Ammon's horn (tissue), 1 donor: ENCODE measurements at regions not wholly inside any gene's neighbourhood (a gene's known extent, or its start where the extent isn't known, plus 50 kb on each side); places are given as distances from the start of the nearest gene placed in this dataset.
A peak's percentile ranks its signal among the peaks of the same experiment; 100 is the strongest.
"Not testable (repeated sequence)": the region's sequence is repeated elsewhere in the genome, so short reads cannot be mapped to it uniquely, and the experiment has no call there.

ENCODE experiments used
- DNase-seq: peaks from one replicate; pipeline ENCODE4 v3.0.0-alpha.2; 2016; ENCODE audit warnings: low spot score

DNA sequence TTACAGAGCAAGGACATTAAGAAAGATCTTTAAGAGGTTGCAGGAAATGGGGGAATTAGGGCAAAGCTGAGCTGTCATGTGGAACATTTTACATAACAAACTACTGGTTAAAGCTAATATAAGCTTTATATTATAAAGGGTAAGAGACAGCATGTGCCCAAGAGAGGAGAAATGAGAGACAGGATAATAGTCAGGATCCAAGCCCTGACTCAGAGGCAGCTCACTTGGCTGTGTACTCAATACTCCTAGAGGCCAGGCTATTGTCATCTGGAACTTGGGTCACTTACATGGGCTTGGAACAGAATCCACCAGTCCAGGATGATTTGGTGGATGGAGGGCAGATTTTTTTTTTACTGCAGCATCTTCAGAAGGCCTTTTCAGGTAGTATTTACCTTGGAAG is 418.6 kb upstream of the ZMIZ1 start:
- DNase-seq: no peak

DNA sequence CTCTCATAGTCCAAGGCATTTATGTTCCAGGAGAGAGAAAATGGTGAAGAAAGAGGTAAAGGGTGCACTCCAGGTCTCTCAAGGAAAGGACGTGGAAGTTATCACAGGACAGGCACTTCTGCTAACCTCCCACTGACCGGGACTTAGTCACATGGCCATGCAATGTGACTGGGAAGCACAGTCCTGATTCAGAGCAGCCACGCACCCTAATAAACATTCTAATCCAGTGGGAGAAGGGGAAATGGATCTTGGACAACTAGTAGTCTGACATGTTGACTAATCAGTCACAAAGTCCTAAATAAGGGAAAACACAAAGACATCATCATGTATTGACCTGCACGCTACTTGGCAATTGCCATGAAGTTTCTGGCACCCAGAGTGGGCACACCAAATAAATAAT is 417.5 kb upstream of the ZMIZ1 start:
- DNase-seq: no peak

DNA sequence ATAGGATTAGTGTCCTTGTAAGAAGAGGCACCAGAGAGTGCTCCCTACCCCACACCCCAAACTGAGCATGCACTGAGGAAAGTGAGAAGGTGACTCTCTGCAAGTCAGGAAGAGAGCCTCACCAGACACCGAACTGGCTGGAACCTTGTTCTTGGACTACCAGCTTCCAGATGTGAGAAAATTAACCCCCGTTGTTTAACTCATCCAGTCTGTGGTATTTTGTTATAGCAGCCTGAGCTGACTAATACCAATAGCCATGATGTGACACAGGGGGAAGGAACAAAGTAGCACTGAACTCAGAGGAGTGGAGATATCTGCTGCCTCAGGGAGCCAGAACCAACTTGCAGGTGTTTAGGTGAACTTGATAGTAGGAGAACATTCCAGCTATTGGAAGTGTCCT is 415.2 kb upstream of the ZMIZ1 start:
- no peak for DNase-seq

DNA sequence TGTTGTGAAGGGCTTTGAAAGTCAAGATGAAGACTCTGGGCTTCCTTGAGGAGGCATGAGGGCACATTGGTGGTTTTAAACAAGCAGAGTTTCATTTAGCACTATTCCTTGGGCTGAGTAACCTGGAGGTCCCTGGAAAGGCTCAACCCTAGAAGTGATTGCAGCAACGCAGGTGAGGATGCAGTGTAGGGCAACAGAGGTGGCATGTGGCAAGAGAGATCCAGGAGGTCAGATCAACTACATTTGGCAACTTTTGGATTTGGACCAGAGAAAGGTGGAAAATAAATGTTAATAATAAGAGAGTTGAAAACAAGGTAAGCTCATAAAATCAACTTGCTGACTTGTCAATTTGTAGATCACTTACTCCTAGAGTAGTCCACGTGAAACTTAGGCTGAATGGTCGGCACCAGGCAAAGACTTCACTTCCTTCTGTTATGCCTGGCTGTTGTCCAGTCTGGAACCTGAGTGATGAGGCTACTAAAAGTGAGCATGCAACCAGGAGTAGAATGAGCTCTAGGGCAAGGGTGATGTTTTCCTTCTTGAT is 414.6 kb upstream of the ZMIZ1 start:
- no peak for DNase-seq

DNA sequence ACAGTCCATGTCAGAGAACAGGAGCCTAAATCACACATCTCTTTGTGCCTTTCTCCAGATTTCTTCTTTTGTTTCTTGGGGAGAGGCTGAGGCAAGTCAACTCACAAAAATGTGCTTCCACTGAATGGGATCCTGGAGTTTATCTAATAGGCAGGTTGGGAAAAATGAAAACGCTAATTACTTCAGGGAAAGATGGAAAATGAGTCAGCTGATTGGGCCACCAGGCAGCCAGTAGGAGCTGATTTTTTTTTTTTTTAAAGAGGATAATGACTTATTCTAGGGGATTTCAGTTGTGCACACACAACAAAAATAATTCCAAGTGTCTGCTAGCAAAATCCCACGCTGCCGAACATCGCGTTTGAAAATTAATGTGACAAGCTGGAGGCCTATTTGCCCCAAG is 412.8 kb upstream of the ZMIZ1 start:
- DNase-seq: no peak

DNA sequence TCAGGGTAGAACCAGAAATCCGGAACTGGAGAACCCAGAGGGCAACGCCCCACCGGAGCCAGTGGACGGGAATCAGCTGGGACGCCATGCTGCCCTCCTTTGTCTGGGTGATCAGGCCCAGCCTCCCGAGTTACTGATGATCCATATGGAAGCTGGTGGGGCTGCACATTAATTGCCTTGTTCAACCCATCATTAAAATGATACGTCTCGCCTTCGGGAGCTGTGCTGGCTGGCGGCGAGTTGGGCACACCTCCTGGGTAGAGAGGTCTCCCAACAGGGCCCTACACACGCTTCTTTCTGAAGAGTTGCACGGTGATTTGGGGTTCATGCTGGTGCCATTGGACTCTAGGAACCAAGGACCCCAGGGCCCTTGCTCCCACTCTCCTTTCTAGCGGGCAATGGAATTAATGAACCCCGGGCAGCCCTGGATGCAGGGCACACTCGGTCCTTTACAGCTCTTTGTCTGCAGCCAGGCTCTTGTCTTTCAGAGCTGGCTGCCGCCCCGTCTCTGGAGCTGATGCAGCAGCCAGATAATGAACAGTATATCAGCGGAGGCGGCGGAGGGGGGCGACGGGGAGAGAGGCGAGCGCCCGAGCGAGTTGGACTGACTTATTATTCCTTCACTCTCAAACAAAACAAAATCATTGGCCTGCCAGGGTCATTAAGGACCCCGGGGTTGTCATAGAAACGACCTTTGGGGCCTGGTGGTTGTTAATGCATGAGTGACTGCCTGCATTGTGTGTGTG is 412.2 kb upstream of the ZMIZ1 start:
- DNase-seq: peak; percentile 72

DNA sequence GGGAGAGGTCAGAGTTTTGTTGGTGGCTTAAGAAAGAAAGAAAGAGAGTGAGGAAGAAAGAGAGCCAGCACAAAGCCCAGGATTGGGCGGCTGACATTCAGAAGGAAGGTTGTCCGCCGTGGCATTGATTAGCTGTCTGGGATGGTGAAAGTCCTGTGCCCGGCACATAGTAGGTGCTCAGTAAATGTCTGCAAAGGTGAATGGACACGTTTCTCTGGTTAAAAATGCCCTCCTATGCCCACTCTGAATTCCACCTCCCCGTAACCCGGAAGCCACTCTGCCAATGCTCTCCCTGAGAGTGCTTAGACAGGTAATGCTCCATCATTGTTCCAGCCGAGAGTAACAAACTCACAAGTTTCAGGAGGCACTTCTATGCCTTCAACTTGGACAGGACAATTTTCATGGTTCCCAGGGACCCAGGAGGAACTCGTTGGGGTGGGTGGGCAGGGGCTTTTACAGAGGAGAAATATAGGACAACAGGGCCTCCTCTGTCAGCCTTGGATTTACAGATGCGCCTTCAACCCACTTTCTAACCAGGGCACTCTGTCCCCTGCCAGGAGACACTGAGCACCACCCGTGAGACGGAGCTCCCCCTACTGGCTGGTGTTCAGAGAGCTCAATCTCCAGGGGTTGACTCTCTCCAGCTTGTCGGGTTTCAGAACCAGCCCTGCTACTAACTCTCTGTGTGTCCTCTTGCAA is 411.5 kb upstream of the ZMIZ1 start:
- peak; percentile 71 for DNase-seq

DNA sequence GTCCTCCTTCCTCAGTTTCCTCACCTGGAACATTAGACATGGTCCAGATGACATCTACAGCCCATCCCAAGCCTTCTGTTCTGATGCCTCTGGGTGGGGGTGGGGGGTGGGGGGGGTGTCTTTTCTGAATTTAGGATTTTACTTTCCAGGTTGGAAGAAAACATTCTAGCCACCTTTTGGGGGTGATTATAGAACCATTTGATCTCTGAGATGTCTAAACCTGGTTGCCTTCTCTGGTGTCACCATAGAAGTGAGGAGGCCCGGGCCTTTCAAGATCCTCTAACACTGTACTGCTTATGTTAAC is 411.0 kb upstream of the ZMIZ1 start:
- DNase-seq: no peak

DNA sequence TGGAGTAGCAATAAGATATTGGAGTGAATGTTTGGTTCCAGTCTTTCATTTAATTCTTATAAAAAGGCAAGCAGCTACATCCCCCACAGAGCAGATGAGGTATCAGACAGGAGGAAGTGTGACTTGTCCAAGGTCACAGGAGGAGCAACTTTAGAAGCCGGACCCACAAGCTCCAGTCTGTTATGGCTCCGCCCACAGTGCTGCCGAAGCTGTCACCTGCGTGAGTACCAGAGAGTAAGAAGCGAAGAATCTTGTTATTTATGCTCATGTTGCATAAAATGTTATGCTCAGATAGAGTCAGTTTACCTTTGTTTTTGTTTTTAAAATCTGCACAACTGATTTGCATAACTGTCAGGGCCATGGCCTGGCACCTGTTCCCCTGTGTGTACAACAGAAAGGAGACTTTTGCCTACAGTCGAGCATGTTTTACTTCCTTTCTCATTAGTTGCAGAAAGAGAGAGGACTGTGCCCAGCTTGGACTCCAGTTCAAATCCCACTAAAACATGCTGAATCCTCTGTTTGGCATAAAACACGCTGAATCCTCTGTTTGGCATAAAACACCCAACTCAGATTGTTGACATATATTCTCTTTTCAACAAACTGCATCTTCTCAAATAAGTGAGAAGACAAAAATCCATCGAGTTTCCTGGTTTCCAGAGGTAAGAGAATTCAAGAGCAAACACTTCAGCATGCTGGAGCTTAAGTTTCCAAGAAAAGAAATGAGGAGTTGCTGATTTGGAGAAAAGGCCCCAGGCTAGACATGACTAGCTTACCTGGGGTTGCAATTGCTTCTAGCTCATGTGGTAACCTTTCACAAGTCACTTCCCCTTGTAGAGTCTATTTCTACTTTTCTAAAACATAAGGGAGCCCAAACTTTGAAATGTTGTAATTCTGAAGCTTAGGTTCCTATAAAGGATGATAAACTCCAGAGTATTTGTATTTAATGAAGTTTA is 409.8 kb upstream of the ZMIZ1 start:
- no peak for DNase-seq

DNA sequence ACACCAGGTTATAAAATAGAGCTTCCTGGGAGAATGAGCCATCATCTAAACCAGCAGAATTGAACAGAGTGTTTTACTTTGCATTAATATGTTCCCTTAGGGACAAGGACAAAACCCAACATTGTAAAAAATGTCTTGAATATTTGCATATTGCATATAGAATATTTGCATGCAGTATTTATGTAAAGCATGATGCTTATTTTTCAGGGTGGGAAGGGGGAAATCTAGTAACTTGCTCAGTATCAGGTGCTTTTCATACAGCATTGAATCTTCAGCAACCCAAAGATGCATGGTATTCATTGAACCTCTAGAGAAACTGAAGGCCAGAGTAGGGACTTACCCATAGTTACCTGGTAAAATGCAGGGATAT is 409.2 kb upstream of the ZMIZ1 start:
- DNase-seq: no peak

DNA sequence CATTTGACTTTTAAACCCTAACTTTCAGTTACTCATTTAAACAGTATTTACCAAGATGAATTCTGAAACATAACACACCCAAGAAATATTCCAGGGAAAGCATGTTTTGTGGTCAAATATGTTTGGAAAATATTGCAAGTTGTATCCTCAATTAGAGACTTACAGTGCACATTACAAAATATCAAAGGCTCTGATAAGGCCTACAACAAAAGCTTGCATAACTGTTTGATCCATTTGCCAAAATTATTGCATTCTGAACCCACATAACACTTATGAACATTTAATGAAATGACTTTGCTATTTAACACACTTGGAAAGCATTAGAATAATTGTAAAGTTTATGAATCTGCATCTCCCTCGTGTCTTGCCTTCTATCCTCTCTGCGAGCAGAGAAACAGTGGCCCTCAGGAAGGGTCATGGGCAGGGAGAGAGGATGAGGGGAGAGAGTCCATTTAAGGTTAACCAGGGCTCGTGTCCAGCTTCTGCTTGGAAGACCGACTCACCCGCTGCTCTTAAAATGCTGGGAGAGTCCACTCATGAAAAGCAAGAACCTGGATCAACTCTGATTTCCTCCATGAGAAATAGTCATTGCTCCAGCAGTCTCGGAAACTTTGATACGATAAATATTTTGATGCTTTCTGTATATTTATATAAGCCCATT is 408.2 kb upstream of the ZMIZ1 start:
- no peak for DNase-seq

DNA sequence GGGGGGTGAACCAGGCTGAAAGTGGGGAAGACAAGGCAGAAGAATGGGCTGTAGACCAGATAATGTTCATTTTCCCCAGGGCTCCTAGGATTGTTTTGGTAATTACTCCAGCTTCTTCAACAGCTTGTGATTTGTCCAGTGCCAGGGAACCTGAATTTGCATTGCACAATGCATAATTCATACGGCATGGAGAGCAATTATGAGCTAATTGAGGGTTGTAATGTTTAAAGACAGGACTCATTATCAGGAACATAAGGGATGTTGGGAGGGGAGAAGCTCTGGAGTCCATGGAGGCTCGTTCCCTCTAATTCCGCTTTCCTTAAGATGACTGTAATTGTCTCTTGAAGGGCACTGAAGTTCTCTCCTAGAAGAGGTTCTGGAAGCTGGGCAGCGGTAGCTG is 405.0 kb upstream of the ZMIZ1 start:
- no peak for DNase-seq

DNA sequence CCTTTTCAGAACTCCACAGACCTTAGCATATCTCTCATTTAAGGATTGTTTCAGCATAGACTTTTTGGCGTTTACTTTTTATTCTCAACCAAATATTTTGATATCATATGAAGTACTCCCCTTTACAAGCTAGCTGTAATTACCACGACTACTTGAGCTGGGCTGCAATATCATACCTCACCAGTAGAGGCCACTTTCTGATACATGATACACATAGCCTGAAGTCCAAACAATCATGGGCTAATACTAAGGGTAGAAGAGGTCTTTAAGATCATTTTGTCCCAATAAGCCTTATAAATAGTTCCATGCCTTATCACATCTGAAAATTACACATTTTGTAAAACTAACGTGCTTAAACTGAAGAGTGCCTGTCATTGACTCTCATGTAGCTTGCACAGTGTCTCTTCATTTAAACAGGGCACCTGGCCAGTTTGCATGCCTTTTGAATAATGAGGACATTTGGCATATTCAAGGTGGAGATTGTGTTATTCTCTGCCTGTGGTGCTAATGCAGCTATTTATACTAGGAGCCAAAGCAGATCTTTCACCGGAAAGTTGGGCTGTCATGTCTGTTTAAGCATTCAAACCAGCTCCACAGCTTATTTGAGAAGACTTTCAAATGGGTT is 403.7 kb upstream of the ZMIZ1 start:
- no peak for DNase-seq

DNA sequence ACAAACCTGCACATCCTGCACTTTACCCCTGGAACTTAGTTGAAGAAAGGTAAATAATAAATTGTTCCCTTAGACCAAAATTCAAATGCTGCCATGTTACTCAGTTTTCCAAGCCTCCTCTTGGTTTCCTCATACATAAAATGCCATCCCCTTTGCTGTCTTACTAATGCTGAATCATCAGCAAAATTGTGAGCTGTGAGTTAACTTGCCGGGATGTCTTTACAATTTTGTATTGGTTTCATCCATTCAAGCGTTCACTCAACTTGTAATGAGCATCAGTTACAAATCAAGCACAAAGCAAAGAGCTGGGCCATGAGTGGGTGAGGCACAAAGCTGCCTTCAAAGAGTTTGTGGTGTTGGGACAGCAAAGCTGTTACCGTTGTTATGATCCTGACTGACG is 395.8 kb upstream of the ZMIZ1 start:
- DNase-seq: no peak

DNA sequence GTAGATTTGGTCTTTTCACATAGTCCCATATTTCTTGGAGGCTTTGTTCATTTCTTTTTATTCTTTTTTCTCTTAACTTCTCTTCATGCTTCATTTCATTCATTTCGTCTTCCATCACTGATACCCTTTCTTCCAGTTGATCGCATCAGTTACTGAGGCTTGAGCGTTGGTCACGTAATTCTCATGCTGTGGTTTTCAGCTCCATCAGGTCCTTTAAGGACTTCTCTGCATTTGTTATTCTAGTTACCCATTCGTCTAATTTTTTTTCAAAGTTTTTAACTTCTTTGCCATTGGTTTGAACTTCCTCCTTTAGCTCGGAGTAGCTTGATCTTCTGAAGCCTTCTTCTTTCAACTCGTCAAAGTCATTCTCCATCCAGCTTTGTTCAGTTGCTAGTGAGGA is 387.6 kb upstream of the ZMIZ1 start:
- not testable (repeated sequence) for DNase-seq

DNA sequence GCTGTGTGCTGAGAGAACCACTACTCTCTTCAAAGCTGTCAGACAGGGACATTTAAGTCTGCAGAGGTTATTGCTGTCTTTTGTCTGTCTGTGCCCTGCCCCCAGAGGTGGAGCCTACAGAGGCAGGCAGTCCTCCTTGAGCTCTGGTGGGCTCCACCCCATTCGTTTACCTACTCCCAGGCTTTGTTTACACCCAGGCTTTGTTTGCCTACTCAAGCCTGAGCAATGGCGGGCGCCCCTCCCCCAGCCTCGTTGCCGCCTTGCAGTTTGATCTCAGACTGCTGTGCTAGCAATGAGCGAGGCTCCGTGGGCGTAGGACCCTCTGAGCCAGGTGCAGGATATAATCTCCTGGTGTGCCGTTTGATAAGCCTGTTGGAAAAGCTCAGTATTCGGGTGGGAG is 386.8 kb upstream of the ZMIZ1 start:
- DNase-seq: not testable (repeated sequence)

DNA sequence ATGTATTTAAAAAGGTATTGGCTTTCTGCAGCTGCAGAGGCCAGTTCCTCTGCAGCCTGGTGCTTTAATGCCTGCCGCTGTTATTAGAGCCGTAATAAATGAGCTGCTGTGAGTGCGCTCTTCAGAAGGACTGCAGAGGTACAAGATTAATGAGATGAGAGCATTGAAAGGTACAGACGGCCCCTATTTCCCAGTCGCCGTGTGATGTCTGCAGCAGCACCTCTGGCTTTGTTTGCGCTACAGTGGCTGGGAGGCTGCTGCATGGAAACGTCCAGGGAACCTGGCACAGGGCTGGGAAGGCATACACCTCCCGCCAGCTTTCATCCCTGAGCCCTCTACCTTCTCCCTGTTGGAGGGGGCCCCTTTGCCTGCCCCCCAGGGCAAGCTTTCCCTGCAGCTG is 383.8 kb upstream of the ZMIZ1 start:
- DNase-seq: no peak

DNA sequence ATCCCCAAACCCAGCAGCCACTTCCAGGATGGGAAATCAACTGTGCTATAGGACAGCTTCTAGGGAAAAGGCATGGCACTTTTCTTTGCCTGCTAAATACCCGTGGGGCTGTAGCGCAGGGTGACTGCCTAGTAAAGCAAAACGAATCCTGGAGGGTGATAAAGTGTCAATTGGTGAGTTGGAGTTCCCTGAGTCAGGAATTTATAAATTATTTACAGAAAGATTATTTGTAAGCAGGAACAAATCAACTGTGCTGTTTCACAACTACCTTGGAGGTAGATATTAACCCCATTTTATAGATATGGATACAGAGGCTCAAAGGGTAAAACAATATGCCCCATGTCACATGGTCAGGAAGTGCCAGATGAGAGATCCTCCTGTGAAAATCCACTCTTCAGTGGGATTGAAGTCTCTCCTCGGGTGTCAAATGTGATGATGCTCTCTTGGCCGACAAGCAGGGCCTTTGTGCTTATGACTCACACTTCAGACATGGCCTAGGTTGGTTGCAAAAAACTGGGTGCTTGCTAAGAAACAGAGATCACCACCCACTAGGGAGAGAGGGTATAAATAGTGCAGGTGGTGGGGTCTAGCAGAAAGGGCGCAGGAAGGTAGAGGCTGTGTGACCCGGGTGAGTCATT is 383.2 kb upstream of the ZMIZ1 start:
- DNase-seq: no peak

DNA sequence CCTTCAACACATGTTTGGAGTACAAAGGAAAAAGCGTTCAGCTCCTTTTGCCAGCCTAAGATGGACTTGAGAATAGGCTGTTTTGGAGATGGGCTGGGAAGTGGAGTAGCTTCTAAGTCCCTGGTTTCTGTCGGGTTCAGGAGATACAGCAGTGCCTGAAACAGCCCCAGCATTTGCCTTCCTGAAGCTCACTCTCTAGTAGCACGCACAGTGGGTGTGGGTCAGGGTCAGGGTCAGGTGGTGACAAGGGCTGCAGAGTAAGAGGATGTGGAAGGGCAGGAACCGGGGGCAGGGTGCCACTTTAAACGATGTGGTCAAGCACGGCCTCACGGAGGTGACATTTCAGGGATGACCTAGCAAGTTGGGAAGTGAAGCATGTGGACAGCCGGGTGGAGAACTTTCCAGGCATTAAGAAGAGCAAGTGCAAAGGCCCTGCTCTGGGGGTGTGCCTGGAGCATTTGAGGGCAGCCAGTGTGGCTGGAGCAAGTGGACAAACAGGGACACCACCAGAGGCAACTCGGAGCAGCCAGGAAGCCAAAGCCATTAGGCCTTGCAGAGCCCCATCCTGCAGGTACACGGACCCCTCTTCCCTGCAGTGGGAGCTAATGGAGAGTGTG is 382.2 kb upstream of the ZMIZ1 start:
- no peak for DNase-seq

DNA sequence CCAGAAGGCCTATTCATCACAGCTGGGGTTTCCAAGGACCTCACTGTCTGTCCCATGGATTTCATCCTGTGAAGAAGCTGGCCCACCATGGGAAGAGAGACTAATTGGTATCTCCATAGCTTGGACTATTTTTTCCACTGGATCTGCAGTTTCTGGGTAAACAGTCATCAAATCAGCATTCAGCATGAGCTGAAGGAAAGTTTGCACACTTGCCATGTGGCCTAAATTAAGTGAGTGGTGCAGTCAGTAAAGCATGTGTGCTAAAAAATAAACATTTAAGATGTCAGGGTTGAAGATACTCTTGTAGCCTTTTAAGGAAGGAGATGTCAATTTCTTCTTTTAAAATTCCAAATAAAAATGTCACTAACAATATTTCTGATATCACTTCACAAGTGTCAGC is 381.1 kb upstream of the ZMIZ1 start:
- DNase-seq: no peak
